Lower leg skin (tissue), 4 donors: ENCODE measurements at regions not wholly inside any gene's neighbourhood (a gene's known extent, or its start where the extent isn't known, plus 50 kb on each side); places are given as distances from the start of the nearest gene placed in this dataset.

Experiments used
- DNase-seq, 2 donors: peaks; one replicate each; pipeline ENCODE4 v3.0.0-alpha.2; 2019; ENCODE audit warnings: low spot score in 2 of 2
- H3K4me3 ChIP-seq: fragments of 200-600 bp; sonication (generic); 2 replicates; pipeline ENCODE4 v1.5.1; 2017; ENCODE audit warnings: mild to moderate bottlenecking, low read depth; ENCODE audit not compliant: poor library complexity, severe bottlenecking
- CTCF ChIP-seq, 3 donors: fragments of 450-650 bp; IDR thresholded peaks; one replicate each; pipeline ENCODE4 v1.5.1; 2016; ENCODE audit warnings: antibody characterized with exemption in 3 of 3, mild to moderate bottlenecking in 3 of 3, moderate library complexity in 2 of 3
- POLR2A ChIP-seq, 2 donors: fragments of 450-650 bp; IDR thresholded peaks; one replicate each; pipeline ENCODE4 v1.6.1; 2016 to 2017; ENCODE audit warnings: antibody characterized with exemption in 2 of 2, mild to moderate bottlenecking in 1 of 2, moderate library complexity in 1 of 2
- WGBS, 2 donors: methylation state at CpG; one replicate each; pipeline ENCODE4 v1.1.5; 2018; 5-methylcytosine and 5-hydroxymethylcytosine counted together
- intact Hi-C: fragments of 100-400 bp; cut with DNase I; formaldehyde crosslinking; loops from one replicate; pipeline ENCODE4 v1.15.0; 2023; ENCODE audit warnings: low total_unique reads

GRCh38 chr3:72413228-72413627 is 435.0 kb downstream of the SHQ1 start:
- TF ChIP-seq CTCF (IDR thresholded peaks at IDR 0.05) (no peak), POLR2A (IDR thresholded peaks at IDR 0.05) (no peak)

DNA sequence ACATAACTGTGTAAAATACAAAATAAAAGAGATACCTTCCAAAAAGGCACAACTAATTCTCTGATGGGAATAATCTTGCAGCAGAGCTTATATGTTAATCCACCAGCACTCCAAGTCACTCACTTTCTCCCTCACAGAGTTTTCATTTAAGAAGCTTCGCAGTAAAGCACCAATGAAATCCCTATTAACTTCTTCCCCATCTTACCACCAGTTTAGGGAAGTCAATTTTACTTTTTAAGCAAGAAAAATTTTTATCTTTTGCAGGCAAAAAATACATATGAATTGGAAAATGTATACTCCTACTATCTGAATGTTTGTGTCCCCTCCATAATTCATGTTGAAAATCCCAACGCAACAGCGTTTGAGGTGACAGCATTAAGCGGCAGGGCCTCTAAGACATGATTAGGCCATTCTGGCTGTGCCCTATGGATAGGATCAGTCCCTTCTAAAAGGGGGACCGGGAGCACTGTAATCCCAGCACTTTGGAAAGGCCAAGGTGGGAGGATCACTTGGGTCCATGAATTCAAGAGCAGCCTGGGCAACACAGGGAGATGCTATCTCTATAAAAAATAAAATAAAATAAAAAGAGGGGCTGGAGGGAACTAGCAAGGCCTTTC is 435.8 kb downstream of the SHQ1 start:
- no peak for TF ChIP-seq POLR2A (IDR thresholded peaks at IDR 0.05)
- TF ChIP-seq CTCF (IDR thresholded peaks at IDR 0.05): no peak
- intact Hi-C loops: no loop called here
- no peak overlapping the region for H3K4me3 ChIP-seq
- WGBS, 2 donors: 89 to 96% methylated on average over 5 of the region's 5 CpGs
- no peak for DNase-seq

More at GRCh38 chr3:72413228-72413627, 435.0 kb downstream of the SHQ1 start:
- WGBS, 2 donors: 74 to 77% methylated on average over 4 of the region's 4 CpGs
- intact Hi-C loops: no loop called here
- no peak overlapping the region for H3K4me3 ChIP-seq
- no peak for DNase-seq

DNA sequence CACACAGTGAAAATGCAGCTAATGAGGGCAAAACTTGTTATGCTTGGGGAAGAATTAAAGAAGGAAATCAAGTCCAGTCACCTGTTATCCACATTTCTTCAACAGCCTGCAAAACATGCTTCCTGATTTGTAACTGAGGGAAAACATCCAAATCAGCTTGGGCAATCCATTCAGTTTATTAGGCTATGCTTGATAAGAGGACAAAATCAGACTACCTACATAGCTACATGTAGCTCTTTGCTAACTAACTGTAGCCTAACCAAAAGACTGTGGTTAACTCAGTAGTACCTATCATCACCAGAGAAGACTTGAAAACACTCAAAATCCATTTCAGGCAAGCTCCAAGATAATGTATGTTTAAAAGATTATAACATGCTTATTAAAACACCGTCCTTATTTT is 436.4 kb downstream of the SHQ1 start:
- DNase-seq: no peak
- no peak overlapping the region for H3K4me3 ChIP-seq
- intact Hi-C loops: no loop called here
- no peak for TF ChIP-seq POLR2A (IDR thresholded peaks at IDR 0.05)
- TF ChIP-seq CTCF (IDR thresholded peaks at IDR 0.05): no peak
- 71 to 77% methylated on average over 1 of the region's 1 CpG for WGBS, 2 donors

GRCh38 chr3:72411126-72411525 is 437.1 kb downstream of the SHQ1 start:
- intact Hi-C loops: no loop called here
- WGBS, 2 donors: 82 to 87% methylated on average over 2 of the region's 2 CpGs

GRCh38 chr3:72408983-72409779 is 439.1 kb downstream of the SHQ1 start:
- no peak overlapping the region for H3K4me3 ChIP-seq
- no peak for DNase-seq
- TF ChIP-seq POLR2A (IDR thresholded peaks at IDR 0.05) (no peak), CTCF (IDR thresholded peaks at IDR 0.05) (no peak)
- intact Hi-C loops: no loop called here
- WGBS, 2 donors: 77 to 80% methylated on average over 5 of the region's 5 CpGs

More at GRCh38 chr3:72411126-72411525, 437.1 kb downstream of the SHQ1 start:
- TF ChIP-seq CTCF (IDR thresholded peaks at IDR 0.05) (no peak), POLR2A (IDR thresholded peaks at IDR 0.05) (no peak)
- H3K4me3 ChIP-seq: no peak overlapping the region
- DNase-seq: no peak
